SK-N-SH treated with all-trans-retinoic acid at 6 μM for 48 hours (cell line): ENCODE measurements at regions not wholly inside any gene's neighbourhood (a gene's known extent, or its start where the extent isn't known, plus 50 kb on each side); places are given as distances from the start of the nearest gene placed in this dataset.

Experiments used
- ATAC-seq: fragments of 200-7000 bp; cut with Tn5 transposase; 3 replicates; pipeline ENCODE4 v1.9.1; 2020; ENCODE audit warnings: mild to moderate bottlenecking, moderate library complexity
- ARNTL ChIP-seq: fragments of 450-650 bp; formaldehyde crosslinking; IDR thresholded peaks from 2 replicates; pipeline ENCODE4 v1.5.0; 2020; ENCODE audit warnings: low read depth, mild to moderate bottlenecking, moderate library complexity, borderline replicate concordance
- BACH2 ChIP-seq: fragments of 250-450 bp; sonication (Bioruptor Pico); IDR thresholded peaks from 2 replicates; pipeline ENCODE4 v1.9.0; 2021; ENCODE audit warnings: mild to moderate bottlenecking, borderline replicate concordance
- CREB5 ChIP-seq: fragments of 250-450 bp; sonication (Bioruptor Pico); IDR thresholded peaks from 2 replicates; pipeline ENCODE4 v1.5.1; 2020; ENCODE audit warnings: low read depth, mild to moderate bottlenecking, moderate library complexity
- CSDC2 ChIP-seq: fragments of 250-450 bp; sonication (Bioruptor Pico); IDR thresholded peaks from 2 replicates; pipeline ENCODE4 v1.5.0; 2020; ENCODE audit warnings: mild to moderate bottlenecking, moderate library complexity
- GLIS3 ChIP-seq: fragments of 250-450 bp; sonication (Bioruptor Pico); IDR thresholded peaks from 2 replicates; pipeline ENCODE4 v1.5.0; 2020; ENCODE audit warnings: mild to moderate bottlenecking, moderate library complexity
- ISL1 ChIP-seq: fragments of 250-450 bp; sonication (Bioruptor Pico); IDR thresholded peaks from 2 replicates; pipeline ENCODE4 v2.1.2; 2022; ENCODE audit warnings: mild to moderate bottlenecking, moderate library complexity
- OSR1 ChIP-seq: fragments of 250-450 bp; sonication (Bioruptor Pico); IDR thresholded peaks from 2 replicates; pipeline ENCODE4 v1.8.0; 2022; ENCODE audit warnings: moderate library complexity, mild to moderate bottlenecking, inconsistent platforms
- POU6F1 ChIP-seq: fragments of 250-450 bp; sonication (Bioruptor Pico); IDR thresholded peaks from 2 replicates; pipeline ENCODE4 v1.8.0; 2021; ENCODE audit warnings: low read depth, mild to moderate bottlenecking, moderate library complexity, borderline replicate concordance
- RARB ChIP-seq: fragments of 250-450 bp; sonication (Bioruptor Pico); IDR thresholded peaks from 2 replicates; pipeline ENCODE4 v1.8.0; 2021; ENCODE audit warnings: mild to moderate bottlenecking, moderate library complexity
- SNAI2 ChIP-seq: fragments of 250-450 bp; sonication (Bioruptor Pico); IDR thresholded peaks from 2 replicates; pipeline ENCODE4 v1.5.0; 2020; ENCODE audit warnings: mild to moderate bottlenecking, moderate library complexity
- TCF4 ChIP-seq: fragments of 250-450 bp; sonication (Bioruptor Pico); IDR thresholded peaks from 2 replicates; pipeline ENCODE4 v1.8.0; 2021; ENCODE audit warnings: mild to moderate bottlenecking, moderate library complexity, borderline replicate concordance
- TOX ChIP-seq: fragments of 250-450 bp; sonication (Bioruptor Pico); IDR thresholded peaks from 2 replicates; pipeline ENCODE4 v1.8.0; 2021; ENCODE audit warnings: mild to moderate bottlenecking, moderate library complexity, borderline replicate concordance
- TSHZ2 ChIP-seq: fragments of 250-450 bp; sonication (Bioruptor Pico); IDR thresholded peaks from 2 replicates; pipeline ENCODE4 v1.5.0; 2020; ENCODE audit warnings: mild to moderate bottlenecking, moderate library complexity
- ZC3H10 ChIP-seq: fragments of 250-450 bp; sonication (Bioruptor Pico); IDR thresholded peaks from 2 replicates; pipeline ENCODE4 v1.5.1; 2021; ENCODE audit warnings: mild to moderate bottlenecking, moderate library complexity
- ZFP3 ChIP-seq: fragments of 250-450 bp; sonication (Bioruptor Pico); IDR thresholded peaks from 2 replicates; pipeline ENCODE4 v1.5.0; 2020; ENCODE audit warnings: mild to moderate bottlenecking, moderate library complexity
- ZFP30 ChIP-seq: fragments of 450-650 bp; formaldehyde crosslinking; IDR thresholded peaks from 2 replicates; pipeline ENCODE4 v1.5.0; 2022; ENCODE audit warnings: mild to moderate bottlenecking, moderate library complexity
- ZNF565 ChIP-seq: fragments of 450-650 bp; formaldehyde crosslinking; conservative IDR thresholded peaks from 2 replicates; pipeline ENCODE4 v1.5.0; 2020; ENCODE audit warnings: low read depth, mild to moderate bottlenecking, moderate library complexity
- ZNF8 ChIP-seq: fragments of 450-650 bp; formaldehyde crosslinking; IDR thresholded peaks from 2 replicates; pipeline ENCODE4 v1.5.0; 2020; ENCODE audit warnings: mild to moderate bottlenecking, moderate library complexity
- TF ChIP-seq, protein P1 (sequence below): fragments of 250-450 bp; sonication (Bioruptor Pico); IDR thresholded peaks from 2 replicates; pipeline ENCODE4 v1.5.1; 2021; ENCODE audit warnings: mild to moderate bottlenecking, moderate library complexity
- TF ChIP-seq, protein P2 (sequence below): fragments of 250-450 bp; sonication (Bioruptor Pico); IDR thresholded peaks from 2 replicates; pipeline ENCODE4 v1.8.0; 2020; ENCODE audit warnings: mild to moderate bottlenecking, moderate library complexity, borderline replicate concordance

- ATAC-seq, result peak; percentile 41; the same call in 1 of the 3 replicates
- TF ChIP-seq BACH2 (CRISPR knock-in tag) (no peak), OSR1 (CRISPR knock-in tag) (no peak), TSHZ2 (CRISPR knock-in tag) (no peak), GLIS3 (CRISPR knock-in tag) (no peak), ZFP3 (no peak), SNAI2 (CRISPR knock-in tag) (no peak), ISL1 (no peak), CSDC2 (CRISPR knock-in tag) (no peak)
- TF ChIP-seq, protein P1, sequence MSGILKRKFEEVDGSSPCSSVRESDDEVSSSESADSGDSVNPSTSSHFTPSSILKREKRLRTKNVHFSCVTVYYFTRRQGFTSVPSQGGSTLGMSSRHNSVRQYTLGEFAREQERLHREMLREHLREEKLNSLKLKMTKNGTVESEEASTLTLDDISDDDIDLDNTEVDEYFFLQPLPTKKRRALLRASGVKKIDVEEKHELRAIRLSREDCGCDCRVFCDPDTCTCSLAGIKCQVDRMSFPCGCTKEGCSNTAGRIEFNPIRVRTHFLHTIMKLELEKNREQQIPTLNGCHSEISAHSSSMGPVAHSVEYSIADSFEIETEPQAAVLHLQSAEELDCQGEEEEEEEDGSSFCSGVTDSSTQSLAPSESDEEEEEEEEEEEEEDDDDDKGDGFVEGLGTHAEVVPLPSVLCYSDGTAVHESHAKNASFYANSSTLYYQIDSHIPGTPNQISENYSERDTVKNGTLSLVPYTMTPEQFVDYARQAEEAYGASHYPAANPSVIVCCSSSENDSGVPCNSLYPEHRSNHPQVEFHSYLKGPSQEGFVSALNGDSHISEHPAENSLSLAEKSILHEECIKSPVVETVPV (CRISPR knock-in tag), result no peak
Measured at GRCh38 chr4:137635601-137636000, 103.3 kb upstream of the PCDH18 start.

DNA sequence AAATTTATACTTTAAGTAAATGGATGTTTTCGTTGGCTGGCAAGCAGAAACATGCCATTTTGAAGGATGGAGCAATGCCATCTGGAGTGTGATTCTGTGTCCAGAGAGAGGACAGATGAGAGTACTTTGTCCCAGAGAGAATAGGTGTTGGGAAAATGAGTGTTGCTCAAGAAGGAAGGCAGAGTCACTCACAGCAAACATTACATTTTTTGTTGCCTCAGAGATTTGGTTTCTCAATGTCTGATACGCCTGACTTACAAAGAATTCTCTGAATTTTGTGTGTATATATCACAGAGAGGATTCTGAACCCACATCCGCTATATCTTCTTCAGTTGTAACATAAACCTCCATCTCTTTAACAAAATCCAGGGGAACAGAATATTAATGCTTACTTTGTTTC lies 102.8 kb upstream of the PCDH18 start:
- TF ChIP-seq RARB (CRISPR knock-in tag) (no peak), TOX (CRISPR knock-in tag) (no peak), ISL1 (no peak), CREB5 (CRISPR knock-in tag) (no peak), ZFP3 (no peak), POU6F1 (CRISPR knock-in tag) (no peak), ZFP30 (CRISPR knock-in tag) (no peak), ZC3H10 (no peak)
- ATAC-seq, result peak; percentile 27; the same call in 1 of the 3 replicates

- TF ChIP-seq OSR1 (CRISPR knock-in tag) (no peak), ZFP30 (CRISPR knock-in tag) (no peak), ZC3H10 (no peak), CREB5 (CRISPR knock-in tag) (no peak), ZNF8 (CRISPR knock-in tag) (no peak), TCF4 (no peak), ARNTL (CRISPR knock-in tag) (no peak), ZNF565 (CRISPR knock-in tag) (no peak), TSHZ2 (CRISPR knock-in tag) (no peak), ZFP3 (no peak), RARB (CRISPR knock-in tag) (no peak), POU6F1 (CRISPR knock-in tag) (no peak)
- TF ChIP-seq, protein P2, sequence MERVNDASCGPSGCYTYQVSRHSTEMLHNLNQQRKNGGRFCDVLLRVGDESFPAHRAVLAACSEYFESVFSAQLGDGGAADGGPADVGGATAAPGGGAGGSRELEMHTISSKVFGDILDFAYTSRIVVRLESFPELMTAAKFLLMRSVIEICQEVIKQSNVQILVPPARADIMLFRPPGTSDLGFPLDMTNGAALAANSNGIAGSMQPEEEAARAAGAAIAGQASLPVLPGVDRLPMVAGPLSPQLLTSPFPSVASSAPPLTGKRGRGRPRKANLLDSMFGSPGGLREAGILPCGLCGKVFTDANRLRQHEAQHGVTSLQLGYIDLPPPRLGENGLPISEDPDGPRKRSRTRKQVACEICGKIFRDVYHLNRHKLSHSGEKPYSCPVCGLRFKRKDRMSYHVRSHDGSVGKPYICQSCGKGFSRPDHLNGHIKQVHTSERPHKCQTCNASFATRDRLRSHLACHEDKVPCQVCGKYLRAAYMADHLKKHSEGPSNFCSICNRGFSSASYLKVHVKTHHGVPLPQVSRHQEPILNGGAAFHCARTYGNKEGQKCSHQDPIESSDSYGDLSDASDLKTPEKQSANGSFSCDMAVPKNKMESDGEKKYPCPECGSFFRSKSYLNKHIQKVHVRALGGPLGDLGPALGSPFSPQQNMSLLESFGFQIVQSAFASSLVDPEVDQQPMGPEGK (CRISPR knock-in tag), result no peak
- no peak for ATAC-seq
Measured at GRCh38 chr4:137632842-137633241, 100.5 kb upstream of the PCDH18 start.
